Osteocyte (in vitro differentiated cells): ENCODE measurements at regions not wholly inside any gene's neighbourhood (a gene's known extent, or its start where the extent isn't known, plus 50 kb on each side); places are given as distances from the start of the nearest gene placed in this dataset.
"Not testable (repeated sequence)": the region's sequence is repeated elsewhere in the genome, so short reads cannot be mapped to it uniquely, and the experiment has no call there.

ENCODE experiments used
- DNase-seq: peaks from one replicate; pipeline ENCODE4 v3.0.0; 2021; ENCODE audit warnings: mixed read lengths; ENCODE audit not compliant: unreplicated experiment; ENCODE audit errors: extremely low spot score
- H3K27ac Mint-ChIP-seq: one replicate; pipeline ENCODE4 v1.8.0; 2021; ENCODE audit warnings: mild to moderate bottlenecking, mixed read lengths; ENCODE audit not compliant: unreplicated experiment
- H3K27me3 Mint-ChIP-seq: one replicate; pipeline ENCODE4 v1.8.0; 2021; ENCODE audit warnings: mixed read lengths; ENCODE audit not compliant: unreplicated experiment
- H3K36me3 Mint-ChIP-seq: one replicate; pipeline ENCODE4 v1.8.0; 2021; ENCODE audit warnings: mixed read lengths; ENCODE audit not compliant: unreplicated experiment
- H3K4me1 Mint-ChIP-seq: one replicate; pipeline ENCODE4 v1.8.0; 2021; ENCODE audit warnings: mixed read lengths; ENCODE audit not compliant: unreplicated experiment
- H3K4me3 Mint-ChIP-seq: one replicate; pipeline ENCODE4 v1.8.0; 2021; ENCODE audit warnings: mild to moderate bottlenecking, moderate library complexity, mixed read lengths; ENCODE audit not compliant: unreplicated experiment
- H3K9me3 Mint-ChIP-seq: one replicate; pipeline ENCODE4 v1.8.0; 2021; ENCODE audit warnings: mixed read lengths; ENCODE audit not compliant: unreplicated experiment
- CTCF ChIP-seq: fragments of 200-600 bp; sonication (generic); IDR thresholded peaks from 2 replicates; pipeline ENCODE4 v1.5.0; 2021; ENCODE audit warnings: antibody characterized with exemption, mild to moderate bottlenecking, moderate library complexity

GRCh38 chr4:26058537-26058936 is 144.5 kb downstream of the SMIM20 start:
- H3K4me3 Mint-ChIP-seq, result no peak overlapping the region
- DNase-seq, result no peak

GRCh38 chr4:26059391-26060154 is 145.6 kb downstream of the SMIM20 start:
- H3K9me3 Mint-ChIP-seq, result no peaks in the 10 kb centered on the region
- no peak overlapping the region for H3K27ac Mint-ChIP-seq
- no peak for TF ChIP-seq CTCF
- DNase-seq, result no peak
- H3K4me1 Mint-ChIP-seq, result peaks cover 12% of the 10 kb centered on the region
- H3K27me3 Mint-ChIP-seq, result peaks cover 8% of the 10 kb centered on the region
- H3K36me3 Mint-ChIP-seq, result no peaks in the 10 kb centered on the region
- H3K4me3 Mint-ChIP-seq, result no peak overlapping the region

More at GRCh38 chr4:26058537-26058936, 144.5 kb downstream of the SMIM20 start:
- H3K27me3 Mint-ChIP-seq, result peaks cover 8% of the 10 kb centered on the region
- H3K27ac Mint-ChIP-seq, result no peak overlapping the region
- H3K36me3 Mint-ChIP-seq, result no peaks in the 10 kb centered on the region
- TF ChIP-seq CTCF, result no peak
- peaks cover 12% of the 10 kb centered on the region for H3K4me1 Mint-ChIP-seq
- no peaks in the 10 kb centered on the region for H3K9me3 Mint-ChIP-seq

- no peaks in the 10 kb centered on the region for H3K36me3 Mint-ChIP-seq
- no peaks in the 10 kb centered on the region for H3K9me3 Mint-ChIP-seq
- H3K4me1 Mint-ChIP-seq, result peaks cover 12% of the 10 kb centered on the region
- DNase-seq, result no peak
- no peak for TF ChIP-seq CTCF
- peaks cover 8% of the 10 kb centered on the region for H3K27me3 Mint-ChIP-seq
- no peak overlapping the region for H3K4me3 Mint-ChIP-seq
- H3K27ac Mint-ChIP-seq, result no peak overlapping the region
Measured at GRCh38 chr4:26060286-26060685, 146.3 kb downstream of the SMIM20 start.

- Mint-ChIP-seq H3K27me3 (peaks cover 6% of the 10 kb centered on the region), H3K36me3 (no peaks in the 10 kb centered on the region), H3K4me1 (peaks cover 16% of the 10 kb centered on the region), H3K27ac (no peak overlapping the region), H3K4me3 (no peak overlapping the region), H3K9me3 (no peaks in the 10 kb centered on the region)
- peak; percentile 68 for TF ChIP-seq CTCF
- no peak for DNase-seq
Measured at GRCh38 chr4:26061248-26061986, 147.4 kb downstream of the SMIM20 start.

- no peaks in the 10 kb centered on the region for H3K9me3 Mint-ChIP-seq
- TF ChIP-seq CTCF, result no peak
- H3K27ac Mint-ChIP-seq, result no peak overlapping the region
- H3K27me3 Mint-ChIP-seq, result peaks cover 3% of the 10 kb centered on the region
- H3K4me1 Mint-ChIP-seq, result peaks cover 16% of the 10 kb centered on the region
- no peak for DNase-seq
- no peaks in the 10 kb centered on the region for H3K36me3 Mint-ChIP-seq
- H3K4me3 Mint-ChIP-seq, result no peak overlapping the region
Measured at GRCh38 chr4:26062215-26062614, 148.2 kb downstream of the SMIM20 start.

- not testable (repeated sequence) for H3K9me3 Mint-ChIP-seq, H3K27ac Mint-ChIP-seq, H3K27me3 Mint-ChIP-seq, DNase-seq, H3K36me3 Mint-ChIP-seq, H3K4me3 Mint-ChIP-seq
- H3K4me1 Mint-ChIP-seq, result peaks cover 14% of the 10 kb centered on the region
Measured at GRCh38 chr4:26064009-26064408, 150.0 kb downstream of the SMIM20 start.
